H1 (cell line): ENCODE measurements at regions not wholly inside any gene's neighbourhood (a gene's known extent, or its start where the extent isn't known, plus 50 kb on each side); places are given as distances from the start of the nearest gene placed in this dataset.
"Not testable (repeated sequence)": the region's sequence is repeated elsewhere in the genome, so short reads cannot be mapped to it uniquely, and the experiment has no call there.

Source experiments
- CTCF ChIA-PET: fragments of 300-600 bp; sonication (Branson Sonifier 250); formaldehyde crosslinking; loops from one replicate; lab custom pipeline; 2021; ENCODE audit not compliant: partially characterized antibody; lab: Charles Lee
- POLR2A ChIA-PET: fragments of 300-600 bp; sonication (Branson Sonifier 250); formaldehyde crosslinking; loops from one replicate; lab custom pipeline; 2021; ENCODE audit warnings: inconsistent platforms; ENCODE audit not compliant: partially characterized antibody; lab: Charles Lee
- DNase-seq, 2 experiments: peaks; one replicate each; pipeline versions ENCODE4 v3.0.0 to v3.0.0-alpha.2; 2010 to 2022; ENCODE audit warnings: low spot score in 2 of 2, low read depth in 1 of 2, mixed read lengths in 1 of 2
- FAIRE-seq: peaks from 2 replicates; lab custom pipeline; 2011; peaks lifted over from hg19 to GRCh38; lab: Jason Lieb, UNC
- H2AFZ ChIP-seq: 2 replicates; pipeline ENCODE4 v1.8.1; 2012; ENCODE audit warnings: low read length, inconsistent platforms
- H2AK5ac ChIP-seq: 2 replicates; pipeline ENCODE4 v1.6.1; 2013; ENCODE audit warnings: low read depth, low read length
- H2BK120ac ChIP-seq: replicated peaks from 2 replicates; pipeline ENCODE3; 2013; ENCODE audit warnings: low read depth, low read length, inconsistent platforms
- H2BK12ac ChIP-seq: 2 replicates; pipeline ENCODE4 v1.6.1; 2013; ENCODE audit warnings: low read depth, low read length
- H2BK15ac ChIP-seq: 2 replicates; pipeline ENCODE4 v1.6.1; 2013; ENCODE audit warnings: low read length
- H2BK20ac ChIP-seq: 2 replicates; pipeline ENCODE4 v1.6.1; 2013; ENCODE audit warnings: low read length
- H2BK5ac ChIP-seq: 2 replicates; pipeline ENCODE4 v1.6.1; 2013; ENCODE audit warnings: low read depth, low read length
- H3K14ac ChIP-seq: 2 replicates; pipeline ENCODE4 v1.6.1; 2013; ENCODE audit warnings: inconsistent platforms; ENCODE audit not compliant: insufficient read length
- H3K18ac ChIP-seq: 2 replicates; pipeline ENCODE4 v1.6.1; 2013; ENCODE audit warnings: low read length; ENCODE audit errors: extremely low read depth
- H3K23ac ChIP-seq: 2 replicates; pipeline ENCODE4 v1.6.1; 2013; ENCODE audit warnings: inconsistent platforms; ENCODE audit not compliant: insufficient read length
- H3K23me2 ChIP-seq: 2 replicates; pipeline ENCODE4 v1.6.1; 2013; ENCODE audit warnings: low read depth, low read length
- H3K27ac ChIP-seq: 2 replicates; pipeline ENCODE4 v1.6.1; 2011; ENCODE audit warnings: low read depth, low read length, inconsistent platforms
- H3K27me3 ChIP-seq, 4 experiments: replicated peaks in 1 of 4; 1 replicate in 1 of 4; 2 replicates in 3 of 4; pipeline versions ENCODE4 v1.6.1 to v1.8.1; 2011 to 2013; ENCODE audit warnings: low read length in 3 of 4, mild to moderate bottlenecking in 3 of 4, inconsistent platforms in 2 of 4, mixed read lengths in 2 of 4, moderate library complexity in 1 of 4; ENCODE audit not compliant: control insufficient read depth in 3 of 4, insufficient read depth in 3 of 4; ENCODE audit errors: extremely low read depth in 1 of 4
- H3K36me3 ChIP-seq, 4 experiments: 2 replicates each; pipeline versions ENCODE4 v1.6.1 to v1.8.1; 2011 to 2013; ENCODE audit warnings: mild to moderate bottlenecking in 4 of 4, low read length in 3 of 4, moderate library complexity in 2 of 4, control low read depth in 1 of 4, inconsistent platforms in 1 of 4; ENCODE audit not compliant: insufficient read depth in 4 of 4, control insufficient read depth in 2 of 4
- H3K4ac ChIP-seq: replicated peaks from 2 replicates; pipeline ENCODE3; 2013; ENCODE audit warnings: low read length, low read depth, mixed read lengths, inconsistent platforms; ENCODE audit not compliant: insufficient read length
- H3K4me1 ChIP-seq, 4 experiments: replicated peaks in 1 of 4; 1 replicate in 1 of 4; 2 replicates in 3 of 4; pipeline versions ENCODE4 v1.6.1 to v1.8.1; 2011 to 2013; ENCODE audit warnings: low read length in 3 of 4, inconsistent platforms in 2 of 4, mixed read lengths in 1 of 4; ENCODE audit not compliant: insufficient read depth in 4 of 4, control insufficient read depth in 3 of 4
- H3K4me2 ChIP-seq, 2 experiments: 2 replicates each; pipeline versions ENCODE4 v1.6.1 to v1.8.1; 2011 to 2013; ENCODE audit warnings: low read depth in 2 of 2, low read length in 2 of 2, control low read depth in 1 of 2, inconsistent platforms in 1 of 2, mild to moderate bottlenecking in 1 of 2; ENCODE audit not compliant: insufficient read depth in 1 of 2
- H3K4me3 ChIP-seq, 4 experiments: fragments of 200-600, 300-600 bp in 1 of 4; sonication (generic), shearing (Covaris generic), sonication (Bioruptor Twin) in 1 of 4; 2 replicates each; pipeline versions ENCODE4 v1.5.1 to v1.8.1; 2011 to 2016; ENCODE audit warnings: low read length in 4 of 4, low read depth in 3 of 4, control low read depth in 2 of 4, inconsistent platforms in 2 of 4, mild to moderate bottlenecking in 2 of 4, mixed read lengths in 1 of 4, moderate library complexity in 1 of 4; ENCODE audit not compliant: insufficient read depth in 2 of 4; ENCODE audit errors: extremely low read depth in 1 of 4
- H3K56ac ChIP-seq: replicated peaks from 2 replicates; pipeline ENCODE3; 2013; ENCODE audit warnings: low read depth, mild to moderate bottlenecking, mixed read lengths, low read length, inconsistent platforms; ENCODE audit not compliant: insufficient read length
- H3K79me1 ChIP-seq: 2 replicates; pipeline ENCODE4 v1.6.1; 2013; ENCODE audit warnings: low read depth, low read length, control low read depth
- H3K79me2 ChIP-seq, 2 experiments: 2 replicates each; pipeline versions ENCODE4 v1.6.1 to v1.8.1; 2012 to 2013; ENCODE audit warnings: low read length in 2 of 2, mild to moderate bottlenecking in 2 of 2, inconsistent platforms in 1 of 2; ENCODE audit not compliant: insufficient read depth in 2 of 2, control insufficient read depth in 1 of 2
- H3K9ac ChIP-seq, 4 experiments: replicated peaks in 1 of 4; 1 replicate in 1 of 4; 2 replicates in 3 of 4; pipeline versions ENCODE4 v1.6.1 to v1.8.1; 2011 to 2013; ENCODE audit warnings: low read depth in 3 of 4, low read length in 3 of 4, control low read depth in 2 of 4, mild to moderate bottlenecking in 2 of 4, moderate library complexity in 2 of 4, inconsistent platforms in 1 of 4; ENCODE audit errors: extremely low read depth in 1 of 4
- H3K9me3 ChIP-seq, 2 experiments: 2 replicates each; pipeline versions ENCODE4 v1.6.1 to v1.8.1; 2012 to 2013; ENCODE audit warnings: mild to moderate bottlenecking in 2 of 2, moderate library complexity in 2 of 2, control low read depth in 1 of 2, inconsistent platforms in 1 of 2, low read depth in 1 of 2, low read length in 1 of 2, mixed read lengths in 1 of 2; ENCODE audit not compliant: insufficient read depth in 2 of 2
- H4K20me1 ChIP-seq, 2 experiments: replicated peaks in 1 of 2; 2 replicates each; pipeline versions ENCODE3 to v1.8.1; 2011 to 2013; ENCODE audit warnings: inconsistent platforms in 2 of 2, low read length in 2 of 2, mild to moderate bottlenecking in 1 of 2; ENCODE audit not compliant: insufficient read depth in 2 of 2, control insufficient read depth in 1 of 2
- H4K5ac ChIP-seq: 2 replicates; pipeline ENCODE4 v1.6.1; 2013; ENCODE audit warnings: low read length, low read depth, mixed read lengths, inconsistent platforms; ENCODE audit not compliant: insufficient read length
- H4K8ac ChIP-seq: 2 replicates; pipeline ENCODE4 v1.8.0; 2013; ENCODE audit warnings: mild to moderate bottlenecking, moderate library complexity, low read length, inconsistent platforms; ENCODE audit not compliant: insufficient read depth; ENCODE audit errors: extremely low read depth
- H4K91ac ChIP-seq: replicated peaks from 2 replicates; pipeline ENCODE3; 2013; ENCODE audit warnings: low read length, mixed read lengths, inconsistent platforms; ENCODE audit not compliant: insufficient read length
- WGBS, 2 experiments: shearing (Covaris generic) in 1 of 2; methylation state at CpG; one replicate each; pipeline versions ENCODE4 v1.1.6 to v1.1.7; 2013 to 2015; ENCODE audit warnings: low lambda C conversion rate in 2 of 2, mixed read lengths in 2 of 2, inconsistent platforms in 1 of 2, low coverage in 1 of 2, missing lambda C conversion rate in 1 of 2; ENCODE audit not compliant: insufficient replicate concordance in 2 of 2, insufficient coverage in 1 of 2, insufficient read length in 1 of 2; ENCODE audit errors: extremely low coverage in 1 of 2, missing lambda C conversion rate in 1 of 2; 5-methylcytosine and 5-hydroxymethylcytosine counted together

- H3K36me3 ChIP-seq, H3K14ac ChIP-seq, H2BK20ac ChIP-seq, H2AK5ac ChIP-seq, H3K23me2 ChIP-seq, H3K4me1 ChIP-seq, H3K18ac ChIP-seq, H4K8ac ChIP-seq, H3K27ac ChIP-seq, H4K91ac ChIP-seq, H4K5ac ChIP-seq, H2BK12ac ChIP-seq, FAIRE-seq, POLR2A ChIA-PET, H2BK5ac ChIP-seq, H2BK15ac ChIP-seq, H3K4me3 ChIP-seq, H3K27me3 ChIP-seq, H3K4me2 ChIP-seq, H3K9me3 ChIP-seq, H3K4ac ChIP-seq, H3K9ac ChIP-seq, H2BK120ac ChIP-seq, H3K56ac ChIP-seq, CTCF ChIA-PET, H3K23ac ChIP-seq, H3K79me1 ChIP-seq, DNase-seq, H4K20me1 ChIP-seq, H2AFZ ChIP-seq, H3K79me2 ChIP-seq: not testable (repeated sequence)
- WGBS, 2 experiments = no CpG with 5 or more reads among the region's 3 CpGs
Measured at GRCh38 chr2:87497135-87497534, 250.8 kb upstream of the PLGLB2 start.

- H3K36me3 ChIP-seq, H4K5ac ChIP-seq, H2AFZ ChIP-seq, FAIRE-seq, H2AK5ac ChIP-seq, DNase-seq, H2BK15ac ChIP-seq, H2BK120ac ChIP-seq, POLR2A ChIA-PET, H4K8ac ChIP-seq, H3K79me2 ChIP-seq, H2BK5ac ChIP-seq, H3K9ac ChIP-seq, H4K91ac ChIP-seq, CTCF ChIA-PET, H3K27me3 ChIP-seq, H3K27ac ChIP-seq, H3K79me1 ChIP-seq, H3K23ac ChIP-seq, H3K4me1 ChIP-seq, H3K9me3 ChIP-seq, H3K18ac ChIP-seq, H3K4me3 ChIP-seq, H3K4ac ChIP-seq, H3K23me2 ChIP-seq, H4K20me1 ChIP-seq, H3K14ac ChIP-seq, H2BK20ac ChIP-seq, H3K56ac ChIP-seq, H3K4me2 ChIP-seq: not testable (repeated sequence)
- H2BK12ac ChIP-seq = 0 out of 2 replicates have a peak overlapping the region, but pooled peaks have one; percentile 68
- WGBS, 2 experiments = 79% methylated on average over 3 of the region's 4 CpGs; no CpG with 5 or more reads in 1 of the 2 experiments
Measured at GRCh38 chr2:87497700-87498099, 250.2 kb upstream of the PLGLB2 start.
